Ammon's horn (tissue), 1 donor: ENCODE measurements at regions not wholly inside any gene's neighbourhood (a gene's known extent, or its start where the extent isn't known, plus 50 kb on each side); places are given as distances from the start of the nearest gene placed in this dataset.
"Not testable (repeated sequence)": the region's sequence is repeated elsewhere in the genome, so short reads cannot be mapped to it uniquely, and the experiment has no call there.

Experiments used
- DNase-seq: peaks from one replicate; pipeline ENCODE4 v3.0.0-alpha.2; 2016; ENCODE audit warnings: low spot score

DNA sequence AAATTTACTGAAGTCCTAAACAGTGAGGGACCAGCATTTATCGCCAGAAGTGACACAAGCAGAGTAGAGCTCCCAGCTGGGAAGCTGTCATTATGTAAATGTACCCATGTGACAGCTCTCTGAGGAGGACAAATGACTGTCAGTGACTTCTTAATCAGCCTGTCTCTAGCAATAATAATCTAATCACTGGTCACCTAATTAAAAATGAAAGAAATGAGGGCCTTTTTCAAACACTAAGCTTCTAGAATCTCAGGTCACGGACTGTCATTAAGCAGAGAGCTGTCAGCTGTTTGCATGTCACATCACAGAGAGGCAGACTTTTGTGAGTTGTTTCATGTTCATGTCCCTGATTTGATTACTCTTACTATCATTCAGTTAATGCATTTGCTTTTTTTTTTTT is 77.9 kb upstream of the FBXL17 start:
- peak; percentile 22 for DNase-seq

DNA sequence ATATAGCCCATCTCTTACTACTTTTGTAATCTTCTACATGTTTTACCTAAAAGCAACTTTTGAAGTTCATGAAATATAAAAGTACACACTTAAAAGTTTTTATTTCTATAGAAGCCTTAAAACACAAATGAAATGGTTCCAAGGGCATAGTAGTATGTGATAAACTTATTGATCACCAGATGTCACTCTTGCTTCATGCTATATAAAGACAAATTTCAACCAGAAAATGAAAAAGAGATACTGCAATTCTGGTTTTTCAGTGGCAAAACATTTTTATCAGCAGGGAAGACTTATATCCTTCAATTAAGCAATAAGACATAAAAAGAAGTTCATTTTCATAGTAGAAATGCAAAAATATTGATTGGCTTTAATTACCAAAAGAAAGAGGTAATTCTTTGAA is 69.4 kb upstream of the FBXL17 start:
- DNase-seq: no peak

DNA sequence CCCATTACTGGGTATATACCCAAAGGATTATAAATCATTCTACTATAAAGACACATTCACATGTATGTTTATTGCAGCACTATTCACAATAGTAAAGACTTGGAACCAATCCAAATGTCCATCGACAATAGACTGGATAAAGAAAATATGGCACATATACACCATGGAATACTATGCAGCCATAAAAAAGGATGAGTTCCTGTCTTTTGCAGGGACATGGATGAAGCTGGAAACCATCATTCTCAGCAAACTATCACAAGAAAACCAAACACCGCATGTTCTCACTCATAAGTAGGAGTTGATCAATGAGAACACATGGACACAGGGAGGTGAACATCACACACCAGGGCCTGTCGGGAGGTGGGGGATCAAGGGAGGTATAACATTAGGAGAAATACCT is 62.2 kb upstream of the FBXL17 start:
- not testable (repeated sequence) for DNase-seq

DNA sequence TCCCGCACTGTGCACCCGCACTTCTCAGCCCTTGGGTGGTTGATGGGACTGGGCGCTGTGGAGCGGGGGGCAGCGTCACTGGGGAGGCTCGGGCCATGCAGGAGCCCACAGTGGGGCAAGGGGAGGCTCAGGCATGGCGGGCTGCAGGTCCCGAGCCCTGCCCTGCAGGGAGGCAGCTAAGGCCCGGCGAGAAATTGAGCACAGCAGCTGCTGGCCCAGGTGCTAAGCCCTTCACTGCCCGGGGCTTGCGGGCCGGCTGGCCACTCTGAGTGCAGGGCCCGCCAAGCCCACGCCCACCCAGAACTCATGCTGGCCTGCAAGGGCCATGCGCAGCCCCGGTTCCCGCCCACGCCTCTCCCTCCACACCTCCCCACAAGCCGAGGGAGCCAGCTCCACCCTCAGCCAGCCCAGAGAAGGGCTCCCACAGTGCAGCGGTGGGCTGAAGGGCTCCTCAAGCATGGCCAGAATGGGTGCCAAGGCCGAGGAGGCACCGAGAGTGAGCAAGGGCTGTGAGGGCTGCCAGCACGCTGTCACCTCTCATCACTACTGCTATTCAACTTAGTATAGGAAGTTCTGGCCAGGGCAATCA is 60.3 kb upstream of the FBXL17 start:
- not testable (repeated sequence) for DNase-seq

DNA sequence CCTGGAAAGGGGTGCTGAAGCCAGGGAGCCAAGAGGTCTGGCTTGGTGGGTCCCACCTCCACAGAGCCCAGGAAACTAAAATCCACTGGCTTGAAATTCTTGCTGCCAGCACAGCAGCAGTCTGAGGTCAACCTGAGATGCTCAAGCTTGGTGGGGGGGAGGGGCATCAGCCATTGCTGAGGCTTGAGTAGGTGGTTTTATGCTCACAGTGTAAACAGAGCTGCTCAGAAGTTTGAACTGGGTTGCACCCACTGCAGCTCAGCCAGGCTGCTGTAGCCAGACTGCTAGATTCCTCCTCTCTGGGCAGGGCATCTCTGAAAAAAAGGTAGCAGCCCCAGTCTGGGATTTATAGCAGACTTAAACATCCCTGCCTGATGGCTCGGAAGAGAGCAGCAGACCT is 55.5 kb upstream of the FBXL17 start:
- no peak for DNase-seq

DNA sequence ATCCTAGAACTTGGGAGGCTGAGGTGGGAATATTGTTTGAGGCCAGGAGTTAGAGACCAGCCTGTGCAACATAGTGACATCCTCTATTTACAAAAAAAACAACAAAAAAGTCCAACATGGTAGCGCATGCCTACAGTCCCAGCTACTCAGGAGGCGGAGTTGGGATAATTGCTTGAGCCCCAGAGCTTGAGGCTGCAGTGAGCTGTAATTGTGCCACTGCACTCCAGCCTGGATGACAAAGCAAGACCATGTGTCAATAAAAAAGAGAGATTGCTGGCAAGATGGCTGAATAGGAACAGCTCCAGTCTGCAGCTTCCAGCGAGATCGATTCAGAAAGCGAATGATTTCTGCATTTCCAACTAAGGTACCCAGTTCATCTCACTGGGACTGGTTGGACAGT is 54.8 kb upstream of the FBXL17 start:
- no peak for DNase-seq

DNA sequence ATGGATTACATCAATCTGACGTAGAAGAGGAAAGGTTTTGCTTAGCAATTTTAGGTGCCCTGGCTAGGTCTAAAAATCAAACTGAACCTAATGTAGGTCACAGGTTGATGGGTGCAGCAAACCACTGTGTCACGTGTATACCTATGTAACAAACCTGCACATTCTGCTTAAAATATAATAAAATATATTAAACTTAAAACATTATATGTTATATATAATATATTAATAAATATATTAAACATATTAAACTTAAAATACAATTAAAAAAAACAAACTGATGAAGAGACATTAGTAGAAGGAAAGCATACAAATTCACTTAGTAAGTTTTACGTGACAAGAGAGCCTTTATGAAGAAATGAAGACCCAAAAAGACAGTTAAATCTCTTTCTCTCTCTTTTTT is 51.7 kb upstream of the FBXL17 start:
- no peak for DNase-seq

DNA sequence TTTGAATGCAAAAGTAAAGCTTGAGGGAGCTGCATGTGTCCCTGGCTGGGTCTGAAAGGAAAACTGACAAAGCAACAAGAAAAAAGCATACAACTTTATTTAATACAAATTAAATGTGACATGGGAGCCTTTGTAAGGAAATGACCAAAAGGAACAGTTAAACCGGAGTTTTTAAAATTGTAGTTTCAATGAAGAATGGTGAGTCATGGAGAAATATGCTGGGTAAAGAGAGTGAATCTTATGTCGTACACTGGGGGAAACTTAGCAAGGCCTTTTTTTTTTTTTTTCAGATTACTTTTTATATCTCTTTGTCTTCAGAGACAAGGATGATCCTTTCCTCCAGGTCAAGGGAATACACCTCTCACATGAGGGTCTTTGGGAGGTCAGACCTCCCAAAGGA is 50.1 kb upstream of the FBXL17 start:
- DNase-seq: no peak
